Gastrocnemius medialis (tissue), 4 donors: ENCODE measurements at regions not wholly inside any gene's neighbourhood (a gene's known extent, or its start where the extent isn't known, plus 50 kb on each side); places are given as distances from the start of the nearest gene placed in this dataset.
"Not testable (repeated sequence)": the region's sequence is repeated elsewhere in the genome, so short reads cannot be mapped to it uniquely, and the experiment has no call there.

Source experiments
- ATAC-seq, 2 donors: fragments of 150-250 bp; one replicate each; pipeline ENCODE4 v1.9.1; 2016
- DNase-seq, 2 donors: peaks; one replicate each; pipeline ENCODE4 v3.0.0-alpha.2; 2019
- H3K27ac ChIP-seq, 4 donors: fragments of 200-600 bp; sonication (generic); 1 replicate in 1 of 4; 2 replicates in 3 of 4; pipeline ENCODE4 v1.5.1; 2016 to 2018; ENCODE audit warnings: mild to moderate bottlenecking in 2 of 4, moderate library complexity in 1 of 4
- H3K27me3 ChIP-seq, 3 donors: fragments of 200-600 bp; sonication (generic) in 2 of 3; 1 replicate in 1 of 3; 2 replicates in 2 of 3; pipeline versions ENCODE4 v1.5.1 to v1.6.0; 2016 to 2019; ENCODE audit warnings: mild to moderate bottlenecking in 1 of 3, moderate library complexity in 1 of 3
- H3K36me3 ChIP-seq, 2 donors: fragments of 200-600 bp; sonication (generic) in 1 of 2; one replicate each; pipeline ENCODE4 v1.5.1; 2017 to 2018
- H3K4me1 ChIP-seq, 2 donors: fragments of 200-600 bp; sonication (generic) in 1 of 2; one replicate each; pipeline ENCODE4 v1.5.1; 2016 to 2017; ENCODE audit warnings: mild to moderate bottlenecking in 2 of 2
- H3K4me3 ChIP-seq, 4 donors: fragments of 200-600 bp; sonication (generic) in 3 of 4; 1 replicate in 1 of 4; 2 replicates in 3 of 4; pipeline ENCODE4 v1.5.1; 2016 to 2019; ENCODE audit warnings: mild to moderate bottlenecking in 2 of 4
- H3K9me3 ChIP-seq, 3 donors: fragments of 200-600 bp; sonication (generic) in 2 of 3; 1 replicate in 1 of 3; 2 replicates in 2 of 3; pipeline ENCODE4 v1.5.1; 2016 to 2019
- POLR2A ChIP-seq, 2 donors: fragments of 450-650 bp; IDR thresholded peaks; one replicate each; pipeline ENCODE4 v1.6.1; 2017; ENCODE audit warnings: antibody characterized with exemption in 2 of 2, mild to moderate bottlenecking in 2 of 2, moderate library complexity in 2 of 2
- in situ Hi-C, 4 donors: fragments of 200-750 bp; cut with MboI; loops; one replicate each; pipeline versions ENCODE4 v1.15.0 to v1.8.0; 2017; ENCODE audit warnings: low sequenced_read_pairs in 4 of 4
- intact Hi-C: fragments of 100-400 bp; cut with DNase I; formaldehyde crosslinking; loops from one replicate; pipeline ENCODE4 v1.15.1; 2023; ENCODE audit warnings: low total_unique reads
- TF ChIP-seq, protein P1 (sequence below), 5 experiments: fragments of 450-650 bp in 3 of 5; fragments of 200-600 bp in 2 of 5; sonication (generic) in 2 of 5; IDR thresholded peaks in 4 of 5; conservative IDR thresholded peaks in 1 of 5; 1 replicate in 4 of 5; 2 replicates in 1 of 5; pipeline ENCODE4 v1.5.1; 2016 to 2019; ENCODE audit warnings: antibody characterized with exemption in 5 of 5, mild to moderate bottlenecking in 3 of 5, moderate library complexity in 3 of 5

DNA sequence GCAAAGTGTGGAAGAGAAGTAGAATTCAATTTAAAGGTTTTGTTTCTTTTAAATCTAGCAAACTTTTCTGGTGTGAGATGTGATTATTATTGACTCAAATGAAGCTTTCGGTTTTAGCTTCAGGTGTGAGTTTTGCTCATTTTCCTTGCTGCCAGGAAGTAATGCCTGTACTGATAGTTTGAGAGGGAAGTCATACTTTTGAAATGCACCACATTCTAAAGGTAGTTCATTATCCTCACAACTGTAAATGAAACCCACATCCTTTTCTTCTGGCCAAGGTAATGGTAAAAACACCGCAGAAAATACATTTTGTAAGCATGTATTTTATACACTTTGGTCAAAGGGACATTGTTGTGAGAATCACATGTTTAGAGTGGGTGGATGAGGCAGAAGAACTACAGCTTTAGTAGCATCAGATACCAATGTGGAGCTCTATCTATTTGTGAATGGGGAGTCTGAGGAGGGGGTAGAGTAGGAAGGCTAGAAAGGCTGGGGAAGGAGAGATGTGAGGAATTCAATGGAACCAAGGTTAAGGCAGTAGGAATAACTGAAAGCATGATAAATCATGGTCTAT lies 167.0 kb upstream of the CDKN2B start:
- Histone ChIP-seq H3K9me3 (no peaks in the 10 kb centered on the region), H3K27me3 (no peaks in the 10 kb centered on the region), H3K27ac (no peak overlapping the region), H3K4me1 (no peaks in the 10 kb centered on the region), H3K36me3 (no peaks in the 10 kb centered on the region), H3K4me3 (no peak overlapping the region)
- in situ Hi-C loops (no loop called here), intact Hi-C loops (no loop called here)
- DNase-seq (no peak), ATAC-seq (no peak)
- TF ChIP-seq POLR2A (IDR thresholded peaks at IDR 0.05), result no peak
- TF ChIP-seq, protein P1, sequence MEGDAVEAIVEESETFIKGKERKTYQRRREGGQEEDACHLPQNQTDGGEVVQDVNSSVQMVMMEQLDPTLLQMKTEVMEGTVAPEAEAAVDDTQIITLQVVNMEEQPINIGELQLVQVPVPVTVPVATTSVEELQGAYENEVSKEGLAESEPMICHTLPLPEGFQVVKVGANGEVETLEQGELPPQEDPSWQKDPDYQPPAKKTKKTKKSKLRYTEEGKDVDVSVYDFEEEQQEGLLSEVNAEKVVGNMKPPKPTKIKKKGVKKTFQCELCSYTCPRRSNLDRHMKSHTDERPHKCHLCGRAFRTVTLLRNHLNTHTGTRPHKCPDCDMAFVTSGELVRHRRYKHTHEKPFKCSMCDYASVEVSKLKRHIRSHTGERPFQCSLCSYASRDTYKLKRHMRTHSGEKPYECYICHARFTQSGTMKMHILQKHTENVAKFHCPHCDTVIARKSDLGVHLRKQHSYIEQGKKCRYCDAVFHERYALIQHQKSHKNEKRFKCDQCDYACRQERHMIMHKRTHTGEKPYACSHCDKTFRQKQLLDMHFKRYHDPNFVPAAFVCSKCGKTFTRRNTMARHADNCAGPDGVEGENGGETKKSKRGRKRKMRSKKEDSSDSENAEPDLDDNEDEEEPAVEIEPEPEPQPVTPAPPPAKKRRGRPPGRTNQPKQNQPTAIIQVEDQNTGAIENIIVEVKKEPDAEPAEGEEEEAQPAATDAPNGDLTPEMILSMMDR (IDR thresholded peaks at IDR 0.05 in 4 of 5, conservative IDR thresholded peaks at IDR 0.05 in 1 of 5), result no peak

- H3K27me3 ChIP-seq, ATAC-seq, H3K4me3 ChIP-seq, intact Hi-C loops, DNase-seq, H3K27ac ChIP-seq, in situ Hi-C loops, H3K4me1 ChIP-seq, H3K36me3 ChIP-seq, H3K9me3 ChIP-seq: not testable (repeated sequence)
These were observed 171.9 kb upstream of the CDKN2B start for GRCh38 chr9:22181021-22181420.

DNA sequence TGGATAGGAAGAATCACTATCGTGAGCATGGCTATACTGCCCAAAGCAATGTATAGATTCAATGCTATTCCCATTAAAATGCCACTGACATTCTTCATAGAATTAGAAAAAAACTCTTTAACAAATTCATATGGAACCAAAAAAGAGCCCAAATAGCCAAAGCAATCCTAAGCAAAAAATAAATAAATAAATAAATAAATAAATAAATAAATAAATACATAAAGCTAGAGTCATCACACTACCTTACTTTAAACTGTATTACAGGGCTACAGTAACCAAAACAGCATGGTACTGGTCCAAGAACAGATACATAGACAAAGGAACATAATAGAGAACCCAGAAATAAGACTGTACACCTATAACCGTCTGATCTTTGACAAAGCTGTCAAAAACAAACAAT lies 180.4 kb upstream of the CDKN2B start:
- H3K4me3 ChIP-seq, result no peak overlapping the region
- no peaks in the 10 kb centered on the region for H3K36me3 ChIP-seq
- no peaks in the 10 kb centered on the region for H3K9me3 ChIP-seq
- DNase-seq (no peak), ATAC-seq (no peak)
- no peaks in the 10 kb centered on the region for H3K4me1 ChIP-seq
- in situ Hi-C loops (no loop called here), intact Hi-C loops (no loop called here)
- H3K27ac ChIP-seq, result no peak overlapping the region
- H3K27me3 ChIP-seq, result no peaks in the 10 kb centered on the region
- TF ChIP-seq, protein P1 (IDR thresholded peaks at IDR 0.05 in 4 of 5, conservative IDR thresholded peaks at IDR 0.05 in 1 of 5), result no peak
- TF ChIP-seq POLR2A (IDR thresholded peaks at IDR 0.05), result no peak

- intact Hi-C loops, H3K27ac ChIP-seq, H3K9me3 ChIP-seq, H3K27me3 ChIP-seq, H3K36me3 ChIP-seq, in situ Hi-C loops, H3K4me1 ChIP-seq, ATAC-seq, DNase-seq, H3K4me3 ChIP-seq: not testable (repeated sequence)
These were observed 187.9 kb upstream of the CDKN2B start for GRCh38 chr9:22197000-22197399.

- ATAC-seq (no peak), DNase-seq (no peak)
- no peaks in the 10 kb centered on the region for H3K27me3 ChIP-seq
- H3K4me3 ChIP-seq, result no peak overlapping the region
- H3K27ac ChIP-seq, result no peak overlapping the region
- H3K9me3 ChIP-seq, result no peaks in the 10 kb centered on the region
- H3K36me3 ChIP-seq, result no peaks in the 10 kb centered on the region
- intact Hi-C loops (no loop called here), in situ Hi-C loops (no loop called here)
- TF ChIP-seq POLR2A (IDR thresholded peaks at IDR 0.05), result no peak
- TF ChIP-seq, protein P1 (IDR thresholded peaks at IDR 0.05 in 4 of 5, conservative IDR thresholded peaks at IDR 0.05 in 1 of 5), result no peak
- H3K4me1 ChIP-seq, result no peaks in the 10 kb centered on the region
These were observed 189.6 kb upstream of the CDKN2B start for GRCh38 chr9:22198681-22199080.

DNA sequence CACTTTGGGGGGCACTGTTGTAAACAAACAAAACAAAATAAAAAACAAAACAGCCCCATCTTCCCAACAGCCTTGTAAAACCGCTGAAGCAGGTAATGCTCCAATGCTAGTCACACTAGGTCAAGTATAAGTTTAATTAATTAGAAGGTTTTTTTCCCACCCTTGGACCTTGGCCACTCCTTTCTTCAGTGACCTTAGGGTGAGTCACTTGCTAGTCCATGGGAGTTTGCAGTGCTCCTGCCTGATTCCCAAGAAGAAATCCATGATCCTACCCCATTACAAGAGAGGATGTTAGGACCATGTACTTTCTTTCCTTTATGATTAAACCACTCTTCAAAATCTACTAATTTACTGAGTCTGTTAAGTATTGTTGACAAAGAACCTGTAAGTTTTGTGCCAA lies 192.2 kb upstream of the CDKN2B start:
- intact Hi-C loops, result no loop called here
- TF ChIP-seq, protein P1 (IDR thresholded peaks at IDR 0.05 in 4 of 5, conservative IDR thresholded peaks at IDR 0.05 in 1 of 5), result no peak
- TF ChIP-seq POLR2A (IDR thresholded peaks at IDR 0.05), result no peak
- in situ Hi-C loops, result no loop called here
- Histone ChIP-seq H3K27ac (no peak overlapping the region), H3K4me3 (no peak overlapping the region), H3K9me3 (no peaks in the 10 kb centered on the region), H3K27me3 (no peaks in the 10 kb centered on the region), H3K36me3 (no peaks in the 10 kb centered on the region), H3K4me1 (no peaks in the 10 kb centered on the region)
- DNase-seq (no peak), ATAC-seq (no peak)
